Spleen (tissue), 7 donors: ENCODE measurements at regions not wholly inside any gene's neighbourhood (a gene's known extent, or its start where the extent isn't known, plus 50 kb on each side); places are given as distances from the start of the nearest gene placed in this dataset.

Experiments used
- POLR2A ChIP-seq, 3 donors: fragments of 450-650 bp; IDR thresholded peaks; one replicate each; pipeline ENCODE4 v1.5.1; 2017; ENCODE audit warnings: antibody characterized with exemption in 3 of 3, mild to moderate bottlenecking in 1 of 3
- TF ChIP-seq, protein P1 (sequence below), 11 experiments: fragments of 200-600 bp in 7 of 11; fragments of 450-650 bp in 4 of 11; sonication (generic) in 4 of 11; IDR thresholded peaks in 8 of 11; conservative IDR thresholded peaks in 3 of 11; 1 replicate in 7 of 11; 2 replicates in 4 of 11; pipeline versions ENCODE4 v1.4.0 to v1.8.0; 2016 to 2021; ENCODE audit warnings: antibody characterized with exemption in 11 of 11, inconsistent platforms in 4 of 11, mild to moderate bottlenecking in 1 of 11
- donor health status: DM: no; HTN: no; CAD: no; lungs with moderate emphysema.
- donor health status: DM: no; HTN: no; CAD: no.
- donor health status: DM: no; HTN: no; CAD: no.

DNA sequence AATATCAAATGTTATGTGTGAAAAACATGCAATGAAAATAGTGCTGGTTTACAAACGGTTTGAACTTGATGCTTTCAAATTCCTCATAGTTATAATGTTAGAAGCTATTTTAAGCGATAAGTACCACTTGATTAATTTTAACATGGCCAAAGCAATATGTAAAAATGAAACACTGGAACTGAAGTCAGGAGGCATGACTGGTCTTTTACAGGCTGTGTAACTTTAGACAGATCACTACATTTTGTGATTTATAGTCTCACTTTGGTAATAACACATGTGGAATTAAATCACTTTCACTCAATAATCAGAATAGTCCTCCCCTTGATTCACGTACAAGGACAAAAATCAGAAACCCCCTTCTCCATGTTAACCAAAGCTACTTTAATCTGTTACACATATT lies 482.7 kb upstream of the NECTIN3 start:
- TF ChIP-seq, protein P1, sequence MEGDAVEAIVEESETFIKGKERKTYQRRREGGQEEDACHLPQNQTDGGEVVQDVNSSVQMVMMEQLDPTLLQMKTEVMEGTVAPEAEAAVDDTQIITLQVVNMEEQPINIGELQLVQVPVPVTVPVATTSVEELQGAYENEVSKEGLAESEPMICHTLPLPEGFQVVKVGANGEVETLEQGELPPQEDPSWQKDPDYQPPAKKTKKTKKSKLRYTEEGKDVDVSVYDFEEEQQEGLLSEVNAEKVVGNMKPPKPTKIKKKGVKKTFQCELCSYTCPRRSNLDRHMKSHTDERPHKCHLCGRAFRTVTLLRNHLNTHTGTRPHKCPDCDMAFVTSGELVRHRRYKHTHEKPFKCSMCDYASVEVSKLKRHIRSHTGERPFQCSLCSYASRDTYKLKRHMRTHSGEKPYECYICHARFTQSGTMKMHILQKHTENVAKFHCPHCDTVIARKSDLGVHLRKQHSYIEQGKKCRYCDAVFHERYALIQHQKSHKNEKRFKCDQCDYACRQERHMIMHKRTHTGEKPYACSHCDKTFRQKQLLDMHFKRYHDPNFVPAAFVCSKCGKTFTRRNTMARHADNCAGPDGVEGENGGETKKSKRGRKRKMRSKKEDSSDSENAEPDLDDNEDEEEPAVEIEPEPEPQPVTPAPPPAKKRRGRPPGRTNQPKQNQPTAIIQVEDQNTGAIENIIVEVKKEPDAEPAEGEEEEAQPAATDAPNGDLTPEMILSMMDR (IDR thresholded peaks at IDR 0.05 in 8 of 11, conservative IDR thresholded peaks at IDR 0.05 in 3 of 11) = no peak
- no peak for TF ChIP-seq POLR2A (IDR thresholded peaks at IDR 0.05)
